ENCODE measurements at regions not wholly inside any gene's neighbourhood (a gene's known extent, or its start where the extent isn't known, plus 50 kb on each side); places are given as distances from the start of the nearest gene placed in this dataset.

DNA sequence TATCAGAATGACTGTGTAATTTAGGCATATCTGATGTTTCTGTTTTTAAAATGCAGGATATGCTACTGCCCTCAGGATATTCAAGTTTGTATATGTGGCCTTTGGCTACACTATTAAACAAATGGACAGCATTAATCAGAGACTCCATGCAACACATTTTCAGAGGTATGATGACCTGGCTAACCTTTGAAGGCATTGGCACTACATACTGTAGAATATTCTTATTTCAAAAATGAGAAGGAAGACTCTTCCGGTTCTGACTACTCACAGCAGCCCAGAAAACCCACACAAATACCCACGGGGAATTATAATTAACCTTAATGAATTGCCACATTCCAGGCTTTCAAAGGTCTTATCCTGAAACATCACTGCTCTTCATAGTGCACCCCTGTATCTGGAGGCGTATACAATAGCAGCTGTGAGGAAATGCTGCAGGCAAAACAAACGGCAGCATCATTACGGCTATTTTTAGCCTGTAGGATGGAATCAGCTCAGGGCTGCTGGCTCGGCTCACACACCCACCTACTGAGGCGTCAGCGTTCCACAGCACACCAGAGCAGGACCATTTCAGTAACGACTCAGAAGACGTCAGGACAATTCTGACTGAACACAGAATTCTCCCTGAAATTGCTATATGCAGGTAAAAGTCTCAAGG lies 648.5 kb downstream of the RPS29 start:
- H3K27me3 Mint-ChIP-seq (ENCODE audit: low read depth in 3 of 3) = peaks cover 0 to 2% (median 0%) of the 10 kb centered on the region in 3 donors
- H3K36me3 Mint-ChIP-seq = no peaks in the 10 kb centered on the region
- H3K4me1 Mint-ChIP-seq = no peaks in the 10 kb centered on the region
- H3K27ac Mint-ChIP-seq = no peak overlapping the region
- DNase-seq = no peak
- H3K9me3 Mint-ChIP-seq = peaks cover 2 to 12% (median 7%) of the 10 kb centered on the region in 6 donors
- no peak overlapping the region for H3K4me3 Mint-ChIP-seq

DNA sequence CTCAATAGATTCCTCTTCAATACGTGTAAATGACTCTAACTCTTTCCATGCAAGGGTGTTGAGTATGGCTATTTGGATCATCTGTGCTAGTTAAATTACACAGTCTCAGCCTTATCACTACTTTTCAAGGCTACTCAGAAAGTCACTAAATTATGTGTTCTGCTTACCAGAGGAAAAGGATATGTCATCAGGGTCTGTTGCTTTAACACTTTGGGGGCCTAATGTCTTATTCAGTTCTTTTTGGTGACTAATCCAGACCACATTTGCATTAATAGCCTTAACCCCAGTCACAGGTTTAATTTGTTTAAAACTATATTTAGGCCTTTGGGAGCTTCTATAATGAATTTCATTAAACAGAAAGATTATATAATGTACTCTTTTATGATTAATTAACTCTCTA lies 649.3 kb downstream of the RPS29 start:
- no peak for DNase-seq
- Mint-ChIP-seq H3K36me3 (no peaks in the 10 kb centered on the region), H3K27me3 (ENCODE audit: low read depth in 3 of 3) (peaks cover 0 to 2% (median 0%) of the 10 kb centered on the region in 3 donors), H3K9me3 (peaks cover 2 to 12% (median 5%) of the 10 kb centered on the region in 6 donors), H3K4me3 (no peak overlapping the region), H3K4me1 (no peaks in the 10 kb centered on the region), H3K27ac (no peak overlapping the region)

DNA sequence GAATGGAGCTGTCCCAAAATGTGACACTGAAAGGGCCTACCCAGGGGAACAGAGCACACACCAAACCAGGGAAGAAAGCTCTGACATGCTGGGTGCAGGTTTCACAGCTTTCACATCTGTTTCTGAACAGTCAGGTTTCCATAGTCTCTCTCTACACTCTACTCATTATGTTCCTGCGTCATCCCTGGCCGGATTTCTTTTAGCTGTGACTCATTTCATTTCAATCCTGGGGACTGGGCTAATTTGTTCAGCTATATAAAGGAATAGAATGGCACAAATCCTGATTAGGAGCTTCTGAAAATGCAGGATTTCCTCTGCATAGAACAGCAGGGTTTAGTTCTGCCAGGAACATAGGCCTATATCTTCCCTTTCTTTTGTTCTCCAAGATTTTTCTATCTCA lies 649.8 kb downstream of the RPS29 start:
- Mint-ChIP-seq H3K4me1 (no peaks in the 10 kb centered on the region), H3K27ac (no peak overlapping the region), H3K4me3 (no peak overlapping the region), H3K27me3 (ENCODE audit: low read depth in 3 of 3) (peaks cover 0 to 2% (median 0%) of the 10 kb centered on the region in 3 donors), H3K36me3 (no peaks in the 10 kb centered on the region), H3K9me3 (peaks cover 2 to 12% (median 5%) of the 10 kb centered on the region in 6 donors)
- no peak for DNase-seq

DNA sequence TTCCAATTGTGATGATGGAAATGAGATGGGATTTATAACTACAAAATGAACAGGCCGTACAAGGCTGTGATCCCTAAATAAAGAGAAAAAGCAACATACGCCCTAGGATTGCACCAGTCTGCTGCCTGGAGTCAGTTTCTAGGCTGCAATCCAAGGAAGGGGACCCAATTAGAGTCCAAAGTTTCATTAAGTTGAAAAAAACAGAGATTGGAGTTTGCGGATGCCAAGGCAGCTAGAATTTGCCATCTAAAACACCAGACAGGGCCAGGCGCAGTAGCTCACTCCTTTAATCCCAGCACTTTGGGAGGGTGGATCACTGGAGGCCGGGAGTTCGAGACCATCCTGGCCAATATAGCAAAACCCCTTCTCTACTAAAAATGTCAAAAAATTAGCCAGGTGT lies 661.0 kb downstream of the RPS29 start:
- no peaks in the 10 kb centered on the region for H3K4me1 Mint-ChIP-seq
- H3K36me3 Mint-ChIP-seq = peaks cover 0 to 3% (median 0%) of the 10 kb centered on the region in 3 donors
- DNase-seq = no peak
- no peak overlapping the region for H3K4me3 Mint-ChIP-seq
- peaks cover 4 to 31% (median 9%) of the 10 kb centered on the region in 6 donors for H3K9me3 Mint-ChIP-seq
- no peak overlapping the region for H3K27ac Mint-ChIP-seq
- H3K27me3 Mint-ChIP-seq (ENCODE audit: low read depth in 3 of 3) = peaks cover 0 to 5% (median 1%) of the 10 kb centered on the region in 3 donors

DNA sequence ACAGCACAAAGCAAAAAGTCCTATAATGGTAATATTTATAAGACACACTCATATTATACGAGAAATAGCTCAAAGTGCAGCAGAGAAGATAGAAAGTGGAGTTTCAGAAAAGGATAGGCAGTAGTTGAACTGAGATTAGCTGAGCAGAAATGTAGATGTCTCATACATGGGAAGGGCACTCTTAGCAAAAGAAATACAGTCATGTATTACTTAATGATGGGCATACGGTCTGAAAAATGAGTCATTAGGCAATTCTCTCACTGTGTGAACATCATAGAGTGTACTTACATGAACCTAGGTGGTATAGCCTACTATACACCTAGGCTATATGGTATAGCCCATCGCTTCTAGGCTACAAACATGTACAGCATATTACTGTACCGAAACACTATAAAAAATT lies 671.3 kb downstream of the RPS29 start:
- H3K9me3 Mint-ChIP-seq = peaks cover 5 to 23% (median 15%) of the 10 kb centered on the region in 6 donors
- H3K27ac Mint-ChIP-seq = no peak overlapping the region
- DNase-seq = no peak
- no peak overlapping the region for H3K4me3 Mint-ChIP-seq
- H3K27me3 Mint-ChIP-seq (ENCODE audit: low read depth in 3 of 3) = peaks cover 0 to 2% (median 0%) of the 10 kb centered on the region in 3 donors
- no peaks in the 10 kb centered on the region for H3K4me1 Mint-ChIP-seq
- no peaks in the 10 kb centered on the region for H3K36me3 Mint-ChIP-seq

DNA sequence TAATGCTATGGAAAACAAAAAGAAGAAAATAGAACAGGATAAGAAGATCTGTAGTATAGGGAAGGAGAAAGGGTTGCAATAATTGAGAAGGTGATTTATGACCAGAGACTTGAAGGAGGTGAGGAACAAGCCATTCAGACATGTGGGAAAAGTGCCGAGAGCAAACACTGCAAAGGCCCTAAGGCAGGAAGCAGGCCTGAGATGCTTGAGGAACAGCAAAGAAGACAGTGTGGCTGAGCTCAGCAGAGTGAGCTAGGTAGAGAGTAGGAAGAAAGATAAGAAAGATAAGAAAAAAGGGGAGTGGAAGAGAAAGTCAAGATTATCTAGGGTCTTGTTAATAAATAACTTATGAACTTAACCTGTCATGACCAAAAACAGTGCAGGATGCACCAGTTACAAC lies 671.8 kb downstream of the RPS29 start:
- H3K4me1 Mint-ChIP-seq = no peaks in the 10 kb centered on the region
- no peak overlapping the region for H3K27ac Mint-ChIP-seq
- H3K27me3 Mint-ChIP-seq (ENCODE audit: low read depth in 3 of 3) = peaks cover 0 to 2% (median 0%) of the 10 kb centered on the region in 3 donors
- H3K4me3 Mint-ChIP-seq = no peak overlapping the region
- no peak for DNase-seq
- H3K36me3 Mint-ChIP-seq = no peaks in the 10 kb centered on the region
- peaks cover 5 to 25% (median 15%) of the 10 kb centered on the region in 6 donors for H3K9me3 Mint-ChIP-seq

DNA sequence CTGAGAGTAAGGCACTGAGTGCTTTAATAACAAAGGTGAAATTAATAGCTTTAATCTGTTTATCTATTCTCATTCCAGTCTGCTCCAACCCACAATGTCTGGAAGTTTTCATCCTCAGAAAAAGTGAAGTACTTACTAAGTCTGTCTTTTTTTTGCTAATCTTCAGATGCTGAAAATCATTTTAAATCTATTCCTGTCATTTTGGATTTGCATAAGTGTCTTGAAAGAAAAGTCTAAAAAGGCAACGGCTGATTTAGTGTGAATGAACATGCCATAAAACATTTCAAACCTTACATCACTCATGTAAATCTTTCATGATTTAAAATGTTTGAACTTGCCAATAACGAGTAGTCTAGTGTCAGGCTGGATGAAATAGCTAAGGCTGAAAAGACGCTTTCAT lies 685.6 kb downstream of the RPS29 start:
- DNase-seq = no peak
- Mint-ChIP-seq H3K9me3 (peaks cover under 1 to 12% (median 4%) of the 10 kb centered on the region in 6 donors), H3K27me3 (ENCODE audit: low read depth in 3 of 3) (peaks cover 0 to 3% (median 0%) of the 10 kb centered on the region in 3 donors), H3K27ac (no peak overlapping the region), H3K36me3 (no peaks in the 10 kb centered on the region), H3K4me1 (no peaks in the 10 kb centered on the region), H3K4me3 (no peak overlapping the region)

DNA sequence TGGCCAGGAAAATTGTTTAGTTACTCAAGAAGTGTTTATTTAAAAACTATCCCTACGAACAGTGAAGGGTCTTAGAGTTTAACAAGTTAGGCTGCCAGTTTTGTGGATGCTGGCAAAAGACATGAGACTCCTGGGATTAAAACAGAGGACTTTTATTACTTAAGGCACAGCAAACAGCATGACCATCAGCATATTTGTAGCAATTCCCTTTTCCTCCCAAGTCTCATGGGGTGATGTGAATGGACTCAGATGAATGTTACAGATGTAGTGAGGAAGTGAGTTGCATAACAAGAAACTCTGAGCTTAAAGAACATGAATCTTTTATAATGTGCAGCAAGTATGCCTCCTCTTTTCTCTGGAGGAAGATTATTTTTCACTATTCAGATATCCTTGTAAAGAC lies 695.8 kb downstream of the RPS29 start:
- Mint-ChIP-seq H3K27me3 (ENCODE audit: low read depth in 3 of 3) (no peaks in the 10 kb centered on the region), H3K27ac (no peak overlapping the region), H3K4me1 (no peaks in the 10 kb centered on the region), H3K4me3 (no peak overlapping the region), H3K36me3 (no peaks in the 10 kb centered on the region), H3K9me3 (peaks cover 0 to 7% (median 4%) of the 10 kb centered on the region in 6 donors)
- DNase-seq = no peak

DNA sequence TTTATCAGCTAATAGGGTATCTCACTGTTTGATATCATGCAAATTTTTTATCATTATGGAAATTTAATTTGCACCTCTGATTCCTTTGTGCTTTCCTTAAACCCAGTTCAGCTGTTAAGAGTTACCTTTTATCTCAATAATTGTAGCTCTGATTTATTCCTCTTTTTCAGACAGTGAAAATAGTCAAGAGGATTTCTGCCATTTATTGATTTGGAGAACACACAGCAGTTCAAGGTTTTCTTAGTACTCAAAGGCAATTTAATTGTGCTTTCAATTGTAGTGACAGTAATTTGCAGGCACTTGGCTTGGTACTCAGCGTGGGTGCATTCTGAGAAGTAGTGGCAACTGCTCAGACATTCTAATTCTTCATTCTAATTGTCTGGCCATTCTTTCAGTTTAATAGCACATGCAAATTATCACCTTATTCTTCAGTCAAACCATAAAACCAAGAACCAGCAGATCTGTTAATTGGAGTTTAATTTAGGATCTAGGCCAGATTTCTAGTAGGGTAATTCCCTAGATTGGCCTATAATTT lies 709.3 kb downstream of the RPS29 start:
- Mint-ChIP-seq H3K9me3 (peaks cover 0 to 25% (median 0%) of the 10 kb centered on the region in 6 donors), H3K27ac (no peak overlapping the region), H3K4me1 (no peaks in the 10 kb centered on the region), H3K36me3 (no peaks in the 10 kb centered on the region), H3K27me3 (ENCODE audit: low read depth in 3 of 3) (no peaks in the 10 kb centered on the region), H3K4me3 (no peak overlapping the region)
- no peak for DNase-seq

DNA sequence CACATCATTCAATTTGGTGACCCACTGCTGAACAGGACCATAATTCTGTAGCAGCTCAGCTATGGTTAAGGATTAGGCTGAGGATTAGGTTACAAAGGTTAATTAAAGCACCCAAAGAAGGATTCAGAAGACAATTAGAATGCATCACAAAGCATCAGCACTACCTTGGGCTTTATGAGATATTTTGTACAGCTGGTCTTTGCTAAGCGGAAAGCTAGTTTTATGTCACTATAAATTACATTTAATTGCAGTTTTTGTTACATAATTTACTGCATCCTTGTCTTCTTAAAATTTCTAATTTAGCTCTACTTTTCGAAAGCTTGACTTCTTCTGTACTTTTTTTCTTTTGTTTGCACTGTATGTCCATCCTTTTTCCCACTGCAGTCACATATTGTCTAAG lies 711.5 kb downstream of the RPS29 start:
- no peak for DNase-seq
- Mint-ChIP-seq H3K27ac (no peak overlapping the region), H3K4me3 (no peak overlapping the region), H3K36me3 (no peaks in the 10 kb centered on the region), H3K9me3 (peaks cover 0 to 14% (median under 1%) of the 10 kb centered on the region in 6 donors), H3K4me1 (no peaks in the 10 kb centered on the region), H3K27me3 (ENCODE audit: low read depth in 3 of 3) (no peaks in the 10 kb centered on the region)

DNA sequence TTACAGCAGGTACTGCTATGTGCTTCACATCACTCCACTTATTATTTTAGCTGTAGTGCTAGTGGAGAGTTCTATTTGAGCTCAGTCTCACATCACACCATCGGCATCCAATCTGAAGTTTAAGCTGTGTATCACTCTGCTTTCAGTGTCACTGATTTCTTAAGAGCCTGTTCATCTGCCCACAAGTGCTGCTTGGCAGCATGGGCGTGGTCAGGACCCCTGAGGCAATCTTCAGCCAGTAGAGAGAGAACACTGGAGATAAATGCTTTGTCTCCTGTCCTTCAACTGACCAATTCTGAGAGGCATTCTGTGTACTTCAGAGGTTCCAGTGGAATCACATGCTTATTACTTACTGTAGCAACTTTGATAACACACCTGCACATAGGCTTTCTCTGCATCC lies 728.8 kb downstream of the RPS29 start:
- H3K27me3 Mint-ChIP-seq (ENCODE audit: low read depth in 3 of 3) = peaks cover 0 to 2% (median 0%) of the 10 kb centered on the region in 3 donors
- no peak for DNase-seq
- H3K36me3 Mint-ChIP-seq = no peaks in the 10 kb centered on the region
- H3K4me1 Mint-ChIP-seq = no peaks in the 10 kb centered on the region
- peaks cover 0 to 25% (median 10%) of the 10 kb centered on the region in 6 donors for H3K9me3 Mint-ChIP-seq
- no peak overlapping the region for H3K4me3 Mint-ChIP-seq
- no peak overlapping the region for H3K27ac Mint-ChIP-seq

DNA sequence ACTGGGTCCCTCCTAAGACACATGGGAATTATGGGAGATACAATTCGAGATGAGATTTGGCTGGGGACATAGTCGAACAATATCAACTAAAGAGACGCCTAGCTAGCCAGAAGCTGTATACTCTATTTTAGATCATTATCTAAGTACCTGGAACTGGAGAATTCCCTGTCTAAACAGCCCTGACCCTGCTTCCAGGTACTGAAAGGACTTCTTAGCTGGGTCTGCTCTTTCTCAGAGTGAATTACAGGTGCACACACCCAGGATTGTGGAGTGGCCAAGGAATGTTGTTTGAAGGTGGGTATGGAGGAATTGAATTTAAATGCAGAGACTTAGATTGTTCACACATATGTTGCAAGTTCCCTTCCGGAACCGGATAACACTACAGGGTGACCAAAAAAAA lies 733.0 kb downstream of the RPS29 start:
- Mint-ChIP-seq H3K27ac (no peak overlapping the region), H3K27me3 (ENCODE audit: low read depth in 3 of 3) (peaks cover 0 to 2% (median 0%) of the 10 kb centered on the region in 3 donors), H3K4me1 (no peaks in the 10 kb centered on the region), H3K4me3 (no peak overlapping the region), H3K9me3 (peaks cover 3 to 25% (median 14%) of the 10 kb centered on the region in 6 donors), H3K36me3 (no peaks in the 10 kb centered on the region)
- DNase-seq = no peak

DNA sequence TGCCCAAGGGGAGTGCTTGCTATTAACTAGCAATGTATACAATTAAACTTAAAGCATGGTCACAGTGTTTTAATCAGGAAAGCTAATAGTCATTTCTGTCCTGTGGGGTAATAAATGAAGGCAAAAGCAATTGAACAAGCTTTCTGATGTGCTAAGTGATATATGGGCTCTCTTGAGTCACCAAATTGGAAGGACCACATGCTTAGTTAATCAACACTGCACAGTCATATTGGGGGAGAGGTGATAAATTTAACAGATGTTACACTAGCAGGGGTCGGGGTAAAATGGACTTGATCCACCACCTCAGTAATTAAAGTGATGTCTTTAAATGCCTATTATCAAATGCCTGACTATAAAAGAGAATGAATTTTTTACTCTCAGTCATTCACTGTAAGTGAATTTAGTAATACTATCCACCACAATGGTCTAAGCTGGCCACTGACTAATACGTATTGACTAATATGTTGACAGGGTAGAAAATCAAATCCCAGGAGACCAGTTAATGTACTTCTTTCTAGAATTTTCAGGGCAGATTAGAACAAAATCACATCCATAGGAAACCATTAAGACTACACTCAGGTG lies 736.3 kb downstream of the RPS29 start:
- Mint-ChIP-seq H3K27ac (no peak overlapping the region), H3K36me3 (no peaks in the 10 kb centered on the region), H3K4me3 (no peak overlapping the region), H3K27me3 (ENCODE audit: low read depth in 3 of 3) (no peaks in the 10 kb centered on the region), H3K9me3 (peaks cover 8 to 32% (median 16%) of the 10 kb centered on the region in 6 donors), H3K4me1 (no peaks in the 10 kb centered on the region)
- no peak for DNase-seq

DNA sequence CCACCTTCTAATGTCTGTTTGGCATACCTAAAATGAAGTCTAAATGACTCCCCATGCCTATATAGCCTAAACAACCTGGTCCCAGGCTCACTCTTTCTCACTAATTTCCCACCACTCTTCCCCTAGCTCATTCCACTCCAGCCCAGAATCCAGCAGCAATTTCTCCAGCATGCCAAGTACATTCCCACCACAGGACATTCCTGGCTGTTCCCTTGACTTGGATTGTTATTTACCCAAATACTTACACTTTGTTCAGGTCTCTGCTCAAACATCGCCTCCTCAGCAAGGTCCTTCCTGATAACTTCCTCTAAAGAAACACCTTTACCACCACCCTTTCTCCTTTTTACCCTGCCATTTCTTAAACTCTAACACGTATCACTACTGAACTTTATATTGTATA lies 743.4 kb downstream of the RPS29 start:
- no peak overlapping the region for H3K27ac Mint-ChIP-seq
- H3K9me3 Mint-ChIP-seq = peaks cover 7 to 16% (median 12%) of the 10 kb centered on the region in 6 donors
- no peaks in the 10 kb centered on the region for H3K4me1 Mint-ChIP-seq
- no peaks in the 10 kb centered on the region for H3K36me3 Mint-ChIP-seq
- DNase-seq = no peak
- no peak overlapping the region for H3K4me3 Mint-ChIP-seq
- no peaks in the 10 kb centered on the region for H3K27me3 Mint-ChIP-seq (ENCODE audit: low read depth in 3 of 3)
